ENCODE measurements at regions not wholly inside any gene's neighbourhood (a gene's known extent, or its start where the extent isn't known, plus 50 kb on each side); places are given as distances from the start of the nearest gene placed in this dataset.

- TF ChIP-seq CTCF (IDR thresholded peaks at IDR 0.05) (no peak), EP300 (IDR thresholded peaks at IDR 0.05) (no peak)
These were observed 109.5 kb downstream of the FOXG1 start for GRCh38 chr14:28875934-28876571.
